Heart left ventricle (tissue), 16 donors: ENCODE measurements at regions not wholly inside any gene's neighbourhood (a gene's known extent, or its start where the extent isn't known, plus 50 kb on each side); places are given as distances from the start of the nearest gene placed in this dataset.

ENCODE experiments used
- ATAC-seq, 4 donors: fragments of 200-7000 bp; cut with Tn5 transposase; one replicate each; pipeline ENCODE4 v1.9.1; 2020 to 2022; ENCODE audit warnings: moderate library complexity in 4 of 4, mild to moderate bottlenecking in 3 of 4, moderate number of reproducible peaks in 1 of 4
- DNase-seq, 5 donors: peaks; one replicate each; pipeline ENCODE4 v3.0.0-alpha.2; 2020
- H3K27ac ChIP-seq, 12 donors: fragments of 200-600 bp; sonication (generic) in 4 of 12; one replicate each; pipeline versions ENCODE4 v1.5.0 to v1.8.0; 2016 to 2022; ENCODE audit warnings: mild to moderate bottlenecking in 2 of 12
- H3K27me3 ChIP-seq, 9 donors: fragments of 200-600 bp; sonication (generic) in 2 of 9; one replicate each; pipeline versions ENCODE4 v1.5.1 to v1.8.0; 2016 to 2022; ENCODE audit warnings: mild to moderate bottlenecking in 3 of 9
- H3K36me3 ChIP-seq, 9 donors: fragments of 200-600 bp; sonication (generic) in 2 of 9; one replicate each; pipeline versions ENCODE4 v1.5.0 to v1.8.0; 2018 to 2022; ENCODE audit warnings: mild to moderate bottlenecking in 2 of 9
- H3K4me1 ChIP-seq, 12 donors: fragments of 200-600 bp; sonication (generic) in 4 of 12; one replicate each; pipeline versions ENCODE4 v1.5.0 to v1.8.0; 2016 to 2022; ENCODE audit warnings: mild to moderate bottlenecking in 3 of 12
- H3K4me3 ChIP-seq, 12 donors: fragments of 200-600 bp; sonication (generic) in 4 of 12; one replicate each; pipeline versions ENCODE4 v1.5.0 to v1.8.0; 2017 to 2022; ENCODE audit warnings: mild to moderate bottlenecking in 9 of 12, moderate library complexity in 4 of 12
- H3K9me3 ChIP-seq, 12 donors: fragments of 200-600 bp; sonication (generic) in 4 of 12; one replicate each; pipeline versions ENCODE4 v1.5.0 to v1.8.0; 2016 to 2022; ENCODE audit warnings: mild to moderate bottlenecking in 1 of 12
- CTCF ChIP-seq, 12 donors: fragments of 200-600 bp; sonication (generic) in 4 of 12; IDR thresholded peaks; one replicate each; pipeline versions ENCODE4 v1.5.0 to v1.8.0; 2018 to 2022; ENCODE audit warnings: antibody characterized with exemption in 12 of 12, mild to moderate bottlenecking in 5 of 12
- POLR2A ChIP-seq, 2 donors: fragments of 450-650 bp; IDR thresholded peaks; one replicate each; pipeline ENCODE4 v1.6.1; 2017; ENCODE audit warnings: antibody characterized with exemption in 2 of 2, mild to moderate bottlenecking in 2 of 2, moderate library complexity in 2 of 2
- WGBS, 4 donors: extraction: QIAGEN DNeasy Blood & Tissue Kit in 2 of 4; methylation state at CpG; one replicate each; pipeline versions ENCODE4 v1.1.5 to v1.1.7; 2013 to 2018; 5-methylcytosine and 5-hydroxymethylcytosine counted together
- intact Hi-C, 10 donors: fragments of 100-400 bp; cut with DNase I; formaldehyde crosslinking; loops; one replicate each; pipeline versions ENCODE4 v1.11.1 to v1.14.2; 2022
- donor health status: ischemic (EF 13 %, LVEDD 7.1; RV severe dilation, severe dysfunction).
- donor health status: healthy with polysubstance abuse.
- donor health status: DM: no; HTN: yes; CAD: no.
- donor health status: DM: no; HTN: no; CAD: no.
- donor health status: ischemic (EF 25% LVEDD 6.9; RV normal size, moderate dysfunction).
- donor health status: ischemic (EF 25% LVEDD 5.7; RV mildly dilated, moderate dysfunction).
- donor health status: healthy.
- donor health status: DM: yes; HTN: yes; CAD: no.
- donor health status: ischemic (EF 35%, LVEDD 5.7; RV mildly dilated, moderate dysfunction).
- donor health status: nonischemic (EF 11% LVEDD 7.7; RV severe dilation, severe dysfunction).
- donor health status: DM: yes; HTN: yes; CAD: no.
- donor health status: PGD.
- donor health status: ischemic (EF 29% LVEDD 5.4; RV normal size, mild dysfunction).
- donor health status: nonischemic (EF 23%, LVEDD 6.1; RV moderate dilation, normal function).

DNA sequence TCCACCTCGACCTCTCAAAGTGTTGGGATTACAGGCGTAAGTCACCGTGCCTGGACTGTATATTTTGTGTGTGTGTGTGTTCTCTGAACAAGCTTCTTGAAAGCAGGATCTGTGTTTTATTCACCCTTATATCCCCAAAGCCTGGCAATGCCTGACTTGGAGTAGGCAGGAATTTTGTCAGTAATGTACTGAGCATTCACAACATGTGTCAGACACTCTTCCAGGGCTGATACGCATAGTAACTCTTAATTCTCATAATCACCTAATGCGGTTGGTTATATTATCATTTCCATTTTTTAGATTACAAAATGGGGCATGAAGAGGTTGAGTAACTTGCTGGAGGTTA is 50.4 kb upstream of the PLEKHG3 start:
- H3K27me3 ChIP-seq: no peaks in the 10 kb centered on the region
- intact Hi-C loops: no loop called here
- H3K4me3 ChIP-seq: no peak overlapping the region
- H3K4me1 ChIP-seq: peaks cover 0 to 20% (median 12%) of the 10 kb centered on the region in 12 donors
- no peaks in the 10 kb centered on the region for H3K9me3 ChIP-seq
- H3K27ac ChIP-seq: peak overlapping the region in 7 of 12 donors; percentile 24 to 66 (median 49)
- WGBS, 4 donors: 87 to 96% (median 95%) methylated on average over 5 of the region's 5 CpGs
- TF ChIP-seq POLR2A (IDR thresholded peaks at IDR 0.05) (no peak), CTCF (IDR thresholded peaks at IDR 0.05) (no peak)
- no peaks in the 10 kb centered on the region for H3K36me3 ChIP-seq
- no peak for DNase-seq
- ATAC-seq: no peak

DNA sequence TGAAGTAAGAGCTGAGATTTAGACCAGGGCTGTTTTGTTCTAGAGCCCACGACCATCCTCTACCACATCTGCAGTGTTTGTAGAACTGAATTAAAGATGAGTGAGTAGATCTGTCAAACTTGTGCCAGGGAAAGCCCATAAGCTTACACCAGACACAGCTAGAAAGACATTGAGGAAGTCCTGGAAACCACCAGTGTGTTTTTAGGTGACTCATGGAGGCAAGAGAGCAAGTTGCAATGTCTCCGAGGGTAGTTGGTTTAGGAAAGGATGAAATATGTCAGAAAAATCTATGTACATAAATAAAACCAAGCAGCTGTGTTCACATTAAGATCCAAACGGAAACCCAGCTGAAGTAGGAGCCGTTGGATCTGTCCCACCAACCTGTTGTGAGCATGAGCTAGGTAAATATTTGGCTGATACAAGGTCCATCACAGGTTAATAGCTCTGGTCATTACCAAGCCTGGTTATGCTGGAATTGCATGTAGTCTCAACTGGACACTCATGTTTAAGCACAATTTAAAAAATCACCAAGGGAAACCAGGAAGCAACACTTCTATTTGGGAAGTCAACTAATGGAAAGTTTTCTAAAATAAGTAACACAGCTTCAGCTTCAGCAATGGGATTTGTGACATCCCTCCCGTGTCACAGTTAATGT is 49.9 kb upstream of the PLEKHG3 start:
- DNase-seq (no peak), ATAC-seq (peak; percentile 50 to 74 (median 63))
- H3K27ac ChIP-seq: peak overlapping the region in 11 of 12 donors; percentile 8 to 66 (median 49)
- H3K4me3 ChIP-seq: peak overlapping the region in 1 of 12 donors; percentile 8
- H3K27me3 ChIP-seq: no peaks in the 10 kb centered on the region
- no peak for TF ChIP-seq POLR2A (IDR thresholded peaks at IDR 0.05)
- no peak for TF ChIP-seq CTCF (IDR thresholded peaks at IDR 0.05)
- H3K9me3 ChIP-seq: no peaks in the 10 kb centered on the region
- no peaks in the 10 kb centered on the region for H3K36me3 ChIP-seq
- WGBS, 4 donors: 34 to 38% (median 36%) methylated on average over 5 of the region's 5 CpGs
- intact Hi-C loops: no loop called here
- H3K4me1 ChIP-seq: peaks cover 0 to 20% (median 12%) of the 10 kb centered on the region in 12 donors
